Activated T-helper 1 cell treated with anti-CD3 and anti-CD28 coated beads, Interleukin-12 subunit alpha, Interleukin-12 subunit beta, Interleukin-2, Interleukin-4 antibody, amounts not matched to agents 30 ng/mL and 10 ng/mL and 1 ng/mL, durations not matched to agents 14 hours and 24 hours and 36 hours (primary cell): ENCODE measurements at regions not wholly inside any gene's neighbourhood (a gene's known extent, or its start where the extent isn't known, plus 50 kb on each side); places are given as distances from the start of the nearest gene placed in this dataset.

Experiments used
- DNase-seq: peaks from one replicate; pipeline ENCODE4 v3.0.0; 2021; ENCODE audit warnings: low spot score
- H3K27ac Mint-ChIP-seq: one replicate; pipeline ENCODE4 v1.8.0; 2021; ENCODE audit warnings: mild to moderate bottlenecking, mixed read lengths
- H3K27me3 Mint-ChIP-seq: one replicate; pipeline ENCODE4 v1.8.0; 2022; ENCODE audit warnings: mild to moderate bottlenecking, moderate library complexity, mixed read lengths; ENCODE audit not compliant: insufficient read depth
- H3K36me3 Mint-ChIP-seq: one replicate; pipeline ENCODE4 v1.8.0; 2021; ENCODE audit warnings: low read depth, mixed read lengths
- H3K4me1 Mint-ChIP-seq: one replicate; pipeline ENCODE4 v1.8.0; 2021; ENCODE audit warnings: low read depth, mixed read lengths
- H3K4me3 Mint-ChIP-seq: one replicate; pipeline ENCODE4 v1.8.0; 2021; ENCODE audit warnings: mild to moderate bottlenecking, moderate library complexity, mixed read lengths
- H3K9me3 Mint-ChIP-seq: one replicate; pipeline ENCODE4 v1.8.0; 2021; ENCODE audit warnings: mixed read lengths
- intact Hi-C: fragments of 100-400 bp; cut with micrococcal nuclease; formaldehyde crosslinking; loops from one replicate; pipeline ENCODE4 v1.15.1; 2024

DNA sequence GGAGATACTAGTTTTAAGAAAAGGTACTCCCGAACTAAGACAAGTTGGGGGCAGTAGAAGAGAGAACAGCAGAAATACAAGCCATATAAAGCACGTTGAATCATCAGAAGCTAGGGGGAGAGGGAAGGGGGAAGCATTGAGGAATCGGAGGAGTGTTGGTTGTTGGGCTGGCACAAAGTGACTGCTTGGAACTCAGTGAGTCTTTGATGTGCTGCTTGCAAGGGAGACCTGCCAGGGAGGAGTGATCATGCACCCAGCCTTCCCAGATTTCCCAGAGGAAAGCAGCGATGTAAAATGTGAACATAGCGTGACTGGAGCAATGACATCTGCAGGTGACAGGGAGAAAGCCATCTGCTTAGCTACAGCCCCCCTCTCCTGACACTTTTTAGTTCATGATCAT lies 192.4 kb upstream of the IL12A start:
- DNase-seq, result no peak
- Mint-ChIP-seq H3K27ac (no peak overlapping the region), H3K36me3 (no peaks in the 10 kb centered on the region), H3K4me3 (no peak overlapping the region), H3K4me1 (no peaks in the 10 kb centered on the region), H3K9me3 (no peaks in the 10 kb centered on the region), H3K27me3 (peaks cover 1% of the 10 kb centered on the region)
- intact Hi-C loops, result no loop called here

DNA sequence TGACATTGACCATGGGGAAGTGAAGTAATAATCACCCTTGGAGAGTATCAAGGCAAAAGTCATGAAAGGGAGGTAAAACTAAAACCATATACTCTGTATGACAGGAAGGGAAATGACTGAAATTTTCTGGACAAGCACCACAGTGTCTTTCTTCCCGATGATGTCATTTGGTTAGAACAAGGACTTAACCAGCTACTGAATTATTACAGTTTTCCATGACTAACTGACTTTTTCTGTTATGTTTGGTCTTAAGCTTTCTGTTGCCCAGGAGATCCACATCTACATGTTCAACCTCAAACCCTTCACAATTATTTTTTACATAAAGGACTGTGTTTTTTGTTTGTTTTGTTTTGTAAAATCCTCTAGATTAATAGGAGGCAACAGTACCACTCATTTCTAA lies 191.9 kb upstream of the IL12A start:
- intact Hi-C loops, result no loop called here
- Mint-ChIP-seq H3K36me3 (no peaks in the 10 kb centered on the region), H3K9me3 (no peaks in the 10 kb centered on the region), H3K4me1 (no peaks in the 10 kb centered on the region), H3K27ac (no peak overlapping the region), H3K4me3 (no peak overlapping the region), H3K27me3 (peaks cover 1% of the 10 kb centered on the region)
- DNase-seq, result no peak

DNA sequence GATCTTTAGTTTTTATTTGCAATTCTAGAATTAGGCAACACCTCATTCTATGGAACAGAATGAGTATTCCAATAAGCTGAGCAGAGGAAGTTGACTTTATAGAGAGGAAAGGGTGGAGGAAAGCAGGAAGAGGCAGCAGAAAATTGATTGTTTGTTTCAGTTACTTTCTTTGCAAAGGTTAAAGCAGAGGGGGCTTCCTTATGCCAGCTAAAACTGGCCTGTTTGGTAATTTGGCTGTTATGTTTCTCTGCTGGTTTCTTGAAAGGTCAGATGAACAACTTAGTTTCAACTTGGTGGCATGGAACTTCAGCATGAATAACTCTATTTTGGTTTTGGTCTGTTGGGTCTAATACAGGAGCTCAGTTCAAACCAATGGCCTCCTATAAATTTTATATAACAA lies 190.9 kb upstream of the IL12A start:
- no peaks in the 10 kb centered on the region for H3K9me3 Mint-ChIP-seq
- no peaks in the 10 kb centered on the region for H3K4me1 Mint-ChIP-seq
- no peak overlapping the region for H3K27ac Mint-ChIP-seq
- DNase-seq, result no peak
- no peak overlapping the region for H3K4me3 Mint-ChIP-seq
- no peaks in the 10 kb centered on the region for H3K36me3 Mint-ChIP-seq
- H3K27me3 Mint-ChIP-seq, result peaks cover 1% of the 10 kb centered on the region
- intact Hi-C loops, result no loop called here

DNA sequence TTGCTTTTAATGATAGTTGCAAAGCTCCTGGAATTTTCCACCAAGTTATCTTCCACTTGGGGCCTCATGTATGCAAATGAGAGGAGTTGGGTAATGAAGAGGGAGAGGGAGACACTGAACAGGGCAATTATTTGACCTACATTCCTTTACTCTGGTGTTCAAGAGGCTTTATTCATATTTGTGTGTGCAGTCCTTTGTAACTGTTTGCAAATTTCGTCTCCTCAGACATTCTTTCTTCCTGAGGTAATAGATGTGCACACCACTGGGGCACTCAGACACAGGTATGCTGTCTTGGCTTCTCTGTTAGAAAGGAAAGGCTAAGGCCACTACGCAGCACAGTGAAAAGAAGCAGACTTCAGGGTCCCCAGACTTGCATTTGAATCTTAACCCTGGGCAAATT lies 189.7 kb upstream of the IL12A start:
- Mint-ChIP-seq H3K9me3 (no peaks in the 10 kb centered on the region), H3K4me3 (no peak overlapping the region), H3K27ac (no peak overlapping the region)

DNA sequence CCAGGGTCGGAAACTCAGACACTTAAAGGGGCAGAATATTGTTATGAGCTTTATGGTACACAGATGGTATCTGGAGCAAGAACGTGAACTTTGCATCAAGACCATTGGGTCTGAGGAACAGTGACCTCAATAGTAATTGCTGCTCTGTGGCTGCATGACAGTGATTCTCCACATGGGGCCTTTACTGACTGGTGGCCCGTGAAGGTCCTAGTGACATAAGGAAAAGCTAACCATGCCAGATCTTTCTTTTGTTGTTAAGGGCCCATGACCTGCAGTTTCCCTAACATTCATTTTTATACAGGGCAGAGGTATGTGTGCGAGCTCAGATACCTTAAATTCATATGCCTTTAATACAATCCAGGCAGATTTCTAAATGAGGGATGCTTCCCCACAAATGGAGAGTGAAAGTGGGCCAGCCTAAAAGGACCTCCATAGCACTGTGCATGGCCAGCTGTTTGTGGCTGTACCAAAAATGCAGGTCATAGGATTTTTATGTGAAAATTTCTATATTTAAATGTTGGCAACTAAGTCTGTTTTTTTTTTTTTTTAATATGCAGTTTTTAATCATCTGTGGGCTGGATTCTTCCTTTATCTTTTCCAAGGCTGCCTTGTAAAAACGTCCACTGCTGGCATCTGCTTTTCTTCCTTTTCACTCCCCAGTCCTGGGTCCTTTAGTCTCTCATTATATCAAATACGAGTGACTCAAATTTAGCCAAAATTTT lies 188.0 kb upstream of the IL12A start:
- no peaks in the 10 kb centered on the region for H3K27me3 Mint-ChIP-seq
- intact Hi-C loops, result no loop called here
- no peak overlapping the region for H3K4me3 Mint-ChIP-seq

More for the DNA sequence above, 189.7 kb upstream of the IL12A start:
- DNase-seq, result no peak
- Mint-ChIP-seq H3K36me3 (no peaks in the 10 kb centered on the region), H3K27me3 (no peaks in the 10 kb centered on the region), H3K4me1 (no peaks in the 10 kb centered on the region)
- intact Hi-C loops, result no loop called here

DNA sequence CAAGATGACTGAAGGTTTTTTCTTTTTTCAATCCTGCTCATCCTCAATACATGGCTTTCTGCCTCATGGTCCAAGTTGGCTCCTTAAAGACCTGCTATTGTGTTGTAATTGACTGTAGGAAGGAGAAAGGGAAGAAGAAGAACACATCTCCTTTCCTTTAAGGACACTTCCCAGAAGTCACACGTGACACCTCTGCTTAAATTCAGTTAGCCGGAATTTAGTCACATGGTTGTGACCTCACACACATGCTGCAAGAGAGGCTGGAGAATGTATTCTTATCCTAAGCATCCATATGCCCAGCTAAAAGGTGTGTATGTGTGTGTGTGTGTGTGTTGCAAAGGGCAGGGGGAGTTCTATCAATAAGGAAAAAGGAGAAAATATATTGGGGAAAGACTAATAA lies 185.8 kb upstream of the IL12A start:
- DNase-seq, result no peak
- Mint-ChIP-seq H3K4me1 (no peaks in the 10 kb centered on the region), H3K9me3 (no peaks in the 10 kb centered on the region), H3K4me3 (no peak overlapping the region), H3K36me3 (no peaks in the 10 kb centered on the region), H3K27ac (no peak overlapping the region), H3K27me3 (no peaks in the 10 kb centered on the region)
- intact Hi-C loops, result no loop called here

More for the DNA sequence above, 188.0 kb upstream of the IL12A start:
- no peaks in the 10 kb centered on the region for H3K9me3 Mint-ChIP-seq
- no peaks in the 10 kb centered on the region for H3K36me3 Mint-ChIP-seq
- no peak overlapping the region for H3K27ac Mint-ChIP-seq
- no peaks in the 10 kb centered on the region for H3K4me1 Mint-ChIP-seq
- DNase-seq, result no peak

DNA sequence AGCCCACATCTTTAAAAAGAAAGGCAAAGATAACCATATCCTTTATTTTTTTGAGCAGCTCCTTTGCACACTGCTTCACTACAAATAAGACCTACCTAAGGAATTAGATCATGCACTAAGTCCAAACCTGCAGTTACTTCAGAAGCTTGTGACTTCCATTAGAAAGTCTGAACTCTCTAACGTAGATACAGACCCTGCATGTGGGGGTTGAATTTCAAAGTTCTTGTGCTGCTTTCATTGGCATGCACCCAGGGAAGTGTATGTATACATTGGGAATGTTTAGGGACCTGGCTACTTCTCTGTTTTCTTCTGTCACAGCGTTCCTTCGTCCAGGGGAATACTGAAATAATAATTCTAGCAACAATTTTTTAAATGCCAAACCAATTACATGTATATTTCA lies 185.2 kb upstream of the IL12A start:
- H3K36me3 Mint-ChIP-seq, result no peaks in the 10 kb centered on the region
- intact Hi-C loops, result no loop called here
- no peaks in the 10 kb centered on the region for H3K9me3 Mint-ChIP-seq
- no peak overlapping the region for H3K4me3 Mint-ChIP-seq
- no peaks in the 10 kb centered on the region for H3K4me1 Mint-ChIP-seq
- H3K27me3 Mint-ChIP-seq, result peaks cover 2% of the 10 kb centered on the region
- no peak overlapping the region for H3K27ac Mint-ChIP-seq
- DNase-seq, result no peak

DNA sequence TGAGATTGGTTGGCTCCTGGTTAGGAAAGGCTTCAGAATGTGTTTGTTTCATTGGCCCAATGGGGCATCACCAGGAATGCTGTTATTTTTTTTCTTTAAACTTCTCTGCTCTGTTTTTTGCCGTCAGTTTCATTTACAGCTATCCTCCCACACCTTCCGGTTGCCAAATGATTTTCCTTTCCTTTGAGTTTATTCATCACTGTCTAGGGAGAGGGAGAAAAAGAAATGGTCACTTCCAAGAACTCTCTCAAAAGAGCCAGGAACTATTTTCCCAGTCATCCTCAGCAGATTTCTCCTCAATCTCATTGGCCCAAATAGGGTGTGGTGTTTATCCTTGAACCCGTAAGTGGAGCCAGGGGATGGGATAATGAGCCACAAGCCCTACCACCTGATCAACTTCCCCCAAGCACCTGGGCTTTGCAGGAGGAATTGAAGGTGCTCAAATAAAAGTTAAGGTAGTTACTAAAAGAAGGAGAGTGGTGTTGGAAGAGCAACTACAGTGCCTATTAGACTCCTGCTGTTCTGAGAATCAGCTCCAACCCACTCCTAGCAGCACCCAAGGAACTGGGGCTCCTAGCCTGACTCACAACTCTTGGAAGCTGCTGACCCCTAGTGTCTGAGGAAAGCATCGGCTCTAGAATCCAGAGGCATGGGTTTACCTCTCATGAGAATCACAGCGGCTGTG lies 183.8 kb upstream of the IL12A start:
- H3K4me1 Mint-ChIP-seq, result no peaks in the 10 kb centered on the region
- no peak overlapping the region for H3K27ac Mint-ChIP-seq
- no peaks in the 10 kb centered on the region for H3K9me3 Mint-ChIP-seq
- no peaks in the 10 kb centered on the region for H3K36me3 Mint-ChIP-seq
- intact Hi-C loops, result loop anchor here (1.0 kb wide), 1 partner anchor 542 kb away; no protein-coding TSS in a partner anchor
- peak; percentile 14 for DNase-seq
- H3K4me3 Mint-ChIP-seq, result no peak overlapping the region
- peaks cover 2% of the 10 kb centered on the region for H3K27me3 Mint-ChIP-seq

DNA sequence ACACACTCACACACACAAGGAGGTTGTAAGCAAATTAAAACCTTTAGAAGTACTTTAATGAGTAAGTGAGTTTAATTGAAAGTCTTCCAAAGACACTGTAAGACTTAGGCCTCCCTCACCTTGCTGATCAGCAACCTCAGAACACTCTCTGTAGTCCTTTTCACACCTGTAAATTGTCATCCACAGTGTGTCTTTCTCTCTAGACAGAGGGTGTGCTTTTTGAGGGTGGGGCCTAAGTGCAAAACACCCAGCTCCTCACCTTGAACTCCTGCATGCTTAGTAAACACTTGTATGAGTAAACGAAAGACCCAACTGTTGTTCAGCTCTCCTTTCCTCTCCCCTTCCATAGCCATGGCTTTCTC lies 183.2 kb upstream of the IL12A start:
- Mint-ChIP-seq H3K27ac (no peak overlapping the region), H3K4me1 (no peaks in the 10 kb centered on the region), H3K27me3 (peaks cover 2% of the 10 kb centered on the region), H3K36me3 (no peaks in the 10 kb centered on the region), H3K4me3 (no peak overlapping the region), H3K9me3 (no peaks in the 10 kb centered on the region)
- DNase-seq, result no peak
- intact Hi-C loops, result loop anchor here (1.0 kb wide), 1 partner anchor 542 kb away; no protein-coding TSS in a partner anchor

DNA sequence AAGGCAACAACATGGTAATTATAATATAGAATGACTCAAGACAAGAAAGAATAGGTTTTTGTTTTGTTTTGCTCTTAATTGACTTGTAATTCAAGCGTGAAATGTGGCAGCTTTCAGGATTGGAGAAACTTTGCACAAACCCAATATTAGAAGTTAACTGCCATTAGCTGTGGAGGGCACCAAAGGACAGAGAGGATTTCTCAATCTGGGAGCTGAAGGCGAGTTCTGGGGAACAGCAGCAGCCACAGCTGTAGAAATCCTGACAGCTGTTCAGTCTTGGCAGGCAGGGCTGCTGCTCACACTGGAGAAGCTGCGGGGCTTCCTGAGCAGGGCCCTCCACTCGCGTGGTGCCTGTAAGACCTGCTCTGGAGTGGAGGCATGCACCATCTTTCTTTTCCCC lies 182.2 kb upstream of the IL12A start:
- no peak overlapping the region for H3K27ac Mint-ChIP-seq
- H3K4me1 Mint-ChIP-seq, result no peaks in the 10 kb centered on the region
- H3K36me3 Mint-ChIP-seq, result no peaks in the 10 kb centered on the region
- no peak overlapping the region for H3K4me3 Mint-ChIP-seq
- H3K9me3 Mint-ChIP-seq, result no peaks in the 10 kb centered on the region
- intact Hi-C loops, result no loop called here
- no peak for DNase-seq
- H3K27me3 Mint-ChIP-seq, result peaks cover 2% of the 10 kb centered on the region

DNA sequence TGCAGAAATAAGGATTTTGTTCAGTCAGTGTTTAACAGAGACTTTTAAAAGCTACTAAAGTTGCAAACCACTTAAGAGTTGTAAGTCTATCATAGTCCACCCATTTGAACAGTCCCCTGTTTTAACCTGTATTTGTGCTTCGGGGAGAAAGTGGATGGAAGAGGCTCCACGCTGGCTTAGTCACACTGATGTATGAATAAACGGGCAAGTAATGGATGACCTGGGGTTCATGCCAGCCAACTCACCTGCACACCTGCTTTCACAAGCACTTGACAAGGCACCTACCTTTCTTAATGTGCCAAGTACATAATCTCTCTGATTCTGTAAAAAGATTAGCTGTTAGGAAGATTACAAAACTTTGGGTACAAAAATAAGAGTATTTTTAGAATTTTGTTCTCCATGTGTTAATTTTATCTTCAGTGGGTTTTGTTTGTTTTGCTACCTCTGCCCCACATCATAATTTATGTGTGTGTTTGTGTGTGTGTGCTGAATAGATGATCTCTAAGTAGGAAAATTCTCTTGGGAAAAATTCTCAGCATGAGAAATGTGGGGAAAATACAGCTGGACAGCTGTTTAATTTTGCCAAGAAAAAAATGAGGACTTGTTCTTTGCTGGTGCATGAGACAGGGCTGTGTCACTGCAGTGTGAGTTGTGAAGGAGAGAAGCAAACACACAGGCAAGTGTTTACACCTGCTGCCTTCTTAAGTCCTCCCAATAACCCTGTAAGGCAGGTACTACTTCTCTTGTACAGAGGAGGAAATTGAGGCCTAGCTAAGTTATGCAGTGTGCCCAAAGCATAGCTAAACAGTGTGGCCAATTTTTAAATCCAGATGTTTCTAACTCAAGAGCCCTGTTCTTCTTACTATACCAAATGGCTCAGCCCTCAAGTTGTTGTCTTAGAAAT lies 181.2 kb upstream of the IL12A start:
- intact Hi-C loops, result no loop called here
- no peaks in the 10 kb centered on the region for H3K4me1 Mint-ChIP-seq
- no peak overlapping the region for H3K27ac Mint-ChIP-seq

DNA sequence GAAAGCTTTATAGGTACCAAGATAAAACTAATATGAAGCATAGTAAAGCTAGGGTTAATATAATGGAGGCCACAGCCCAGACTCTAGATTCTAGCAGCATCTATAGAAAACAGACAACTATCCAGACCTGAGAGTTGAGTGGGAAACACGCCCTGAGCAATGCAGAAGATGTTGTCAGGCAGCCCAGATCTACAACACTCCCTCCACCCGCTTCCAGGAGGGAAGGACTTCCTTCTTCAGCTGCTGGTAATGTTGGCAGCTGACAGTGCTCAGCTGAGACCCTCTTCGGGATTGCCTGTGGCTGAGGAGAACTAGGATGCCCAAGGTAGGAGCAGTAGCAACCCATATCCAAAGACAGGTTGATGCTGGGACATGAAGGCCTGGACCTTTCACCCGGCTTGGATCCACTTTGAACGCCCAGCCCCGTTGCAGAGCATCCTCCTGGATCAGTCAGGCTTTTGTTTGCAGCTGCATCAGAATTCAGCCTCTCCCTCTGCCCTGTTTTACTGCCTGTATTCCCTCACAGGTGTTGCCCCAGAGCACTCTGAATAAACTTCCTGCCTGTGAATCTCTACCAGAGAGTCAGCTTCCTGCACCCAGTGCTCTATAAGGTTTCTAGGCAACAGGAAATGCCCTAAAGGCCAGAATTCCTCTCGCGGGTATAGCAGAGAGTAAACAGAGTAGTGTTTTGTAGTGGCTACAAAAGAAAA lies 174.7 kb upstream of the IL12A start:
- H3K4me1 Mint-ChIP-seq, result no peaks in the 10 kb centered on the region
- H3K27me3 Mint-ChIP-seq, result no peaks in the 10 kb centered on the region
- intact Hi-C loops, result no loop called here
- H3K4me3 Mint-ChIP-seq, result no peak overlapping the region
- no peaks in the 10 kb centered on the region for H3K36me3 Mint-ChIP-seq
- H3K27ac Mint-ChIP-seq, result no peak overlapping the region
- DNase-seq, result no peak
- H3K9me3 Mint-ChIP-seq, result no peaks in the 10 kb centered on the region

More for the DNA sequence above, 181.2 kb upstream of the IL12A start:
- no peak for DNase-seq
- peaks cover 2% of the 10 kb centered on the region for H3K27me3 Mint-ChIP-seq
- H3K4me3 Mint-ChIP-seq, result no peak overlapping the region
- H3K9me3 Mint-ChIP-seq, result no peaks in the 10 kb centered on the region
- H3K36me3 Mint-ChIP-seq, result no peaks in the 10 kb centered on the region
